H1 (cell line): ENCODE measurements at regions not wholly inside any gene's neighbourhood (a gene's known extent, or its start where the extent isn't known, plus 50 kb on each side); places are given as distances from the start of the nearest gene placed in this dataset.

Experiments
- CTCF ChIA-PET: fragments of 300-600 bp; sonication (Branson Sonifier 250); formaldehyde crosslinking; loops from one replicate; lab custom pipeline; 2021; ENCODE audit not compliant: partially characterized antibody; lab: Charles Lee
- POLR2A ChIA-PET: fragments of 300-600 bp; sonication (Branson Sonifier 250); formaldehyde crosslinking; loops from one replicate; lab custom pipeline; 2021; ENCODE audit warnings: inconsistent platforms; ENCODE audit not compliant: partially characterized antibody; lab: Charles Lee
- DNase-seq, 2 experiments: peaks; one replicate each; pipeline versions ENCODE4 v3.0.0 to v3.0.0-alpha.2; 2010 to 2022; ENCODE audit warnings: low spot score in 2 of 2, low read depth in 1 of 2, mixed read lengths in 1 of 2
- FAIRE-seq: peaks from 2 replicates; lab custom pipeline; 2011; peaks lifted over from hg19 to GRCh38; lab: Jason Lieb, UNC
- H2AFZ ChIP-seq: 2 replicates; pipeline ENCODE4 v1.8.1; 2012; ENCODE audit warnings: low read length, inconsistent platforms
- H2AK5ac ChIP-seq: 2 replicates; pipeline ENCODE4 v1.6.1; 2013; ENCODE audit warnings: low read depth, low read length
- H2BK120ac ChIP-seq: replicated peaks from 2 replicates; pipeline ENCODE3; 2013; ENCODE audit warnings: low read depth, low read length, inconsistent platforms
- H2BK12ac ChIP-seq: 2 replicates; pipeline ENCODE4 v1.6.1; 2013; ENCODE audit warnings: low read depth, low read length
- H2BK15ac ChIP-seq: 2 replicates; pipeline ENCODE4 v1.6.1; 2013; ENCODE audit warnings: low read length
- H2BK20ac ChIP-seq: 2 replicates; pipeline ENCODE4 v1.6.1; 2013; ENCODE audit warnings: low read length
- H2BK5ac ChIP-seq: 2 replicates; pipeline ENCODE4 v1.6.1; 2013; ENCODE audit warnings: low read depth, low read length
- H3K14ac ChIP-seq: 2 replicates; pipeline ENCODE4 v1.6.1; 2013; ENCODE audit warnings: inconsistent platforms; ENCODE audit not compliant: insufficient read length
- H3K18ac ChIP-seq: 2 replicates; pipeline ENCODE4 v1.6.1; 2013; ENCODE audit warnings: low read length; ENCODE audit errors: extremely low read depth
- H3K23ac ChIP-seq: 2 replicates; pipeline ENCODE4 v1.6.1; 2013; ENCODE audit warnings: inconsistent platforms; ENCODE audit not compliant: insufficient read length
- H3K23me2 ChIP-seq: 2 replicates; pipeline ENCODE4 v1.6.1; 2013; ENCODE audit warnings: low read depth, low read length
- H3K27ac ChIP-seq: 2 replicates; pipeline ENCODE4 v1.6.1; 2011; ENCODE audit warnings: low read depth, low read length, inconsistent platforms
- H3K27me3 ChIP-seq, 4 experiments: replicated peaks in 1 of 4; 1 replicate in 1 of 4; 2 replicates in 3 of 4; pipeline versions ENCODE4 v1.6.1 to v1.8.1; 2011 to 2013; ENCODE audit warnings: low read length in 3 of 4, mild to moderate bottlenecking in 3 of 4, inconsistent platforms in 2 of 4, mixed read lengths in 2 of 4, moderate library complexity in 1 of 4; ENCODE audit not compliant: control insufficient read depth in 3 of 4, insufficient read depth in 3 of 4; ENCODE audit errors: extremely low read depth in 1 of 4
- H3K36me3 ChIP-seq, 4 experiments: 2 replicates each; pipeline versions ENCODE4 v1.6.1 to v1.8.1; 2011 to 2013; ENCODE audit warnings: mild to moderate bottlenecking in 4 of 4, low read length in 3 of 4, moderate library complexity in 2 of 4, control low read depth in 1 of 4, inconsistent platforms in 1 of 4; ENCODE audit not compliant: insufficient read depth in 4 of 4, control insufficient read depth in 2 of 4
- H3K4ac ChIP-seq: replicated peaks from 2 replicates; pipeline ENCODE3; 2013; ENCODE audit warnings: low read length, low read depth, mixed read lengths, inconsistent platforms; ENCODE audit not compliant: insufficient read length
- H3K4me1 ChIP-seq, 4 experiments: replicated peaks in 1 of 4; 1 replicate in 1 of 4; 2 replicates in 3 of 4; pipeline versions ENCODE4 v1.6.1 to v1.8.1; 2011 to 2013; ENCODE audit warnings: low read length in 3 of 4, inconsistent platforms in 2 of 4, mixed read lengths in 1 of 4; ENCODE audit not compliant: insufficient read depth in 4 of 4, control insufficient read depth in 3 of 4
- H3K4me2 ChIP-seq, 2 experiments: 2 replicates each; pipeline versions ENCODE4 v1.6.1 to v1.8.1; 2011 to 2013; ENCODE audit warnings: low read depth in 2 of 2, low read length in 2 of 2, control low read depth in 1 of 2, inconsistent platforms in 1 of 2, mild to moderate bottlenecking in 1 of 2; ENCODE audit not compliant: insufficient read depth in 1 of 2
- H3K4me3 ChIP-seq, 4 experiments: fragments of 200-600, 300-600 bp in 1 of 4; sonication (generic), shearing (Covaris generic), sonication (Bioruptor Twin) in 1 of 4; 2 replicates each; pipeline versions ENCODE4 v1.5.1 to v1.8.1; 2011 to 2016; ENCODE audit warnings: low read length in 4 of 4, low read depth in 3 of 4, control low read depth in 2 of 4, inconsistent platforms in 2 of 4, mild to moderate bottlenecking in 2 of 4, mixed read lengths in 1 of 4, moderate library complexity in 1 of 4; ENCODE audit not compliant: insufficient read depth in 2 of 4; ENCODE audit errors: extremely low read depth in 1 of 4
- H3K56ac ChIP-seq: replicated peaks from 2 replicates; pipeline ENCODE3; 2013; ENCODE audit warnings: low read depth, mild to moderate bottlenecking, mixed read lengths, low read length, inconsistent platforms; ENCODE audit not compliant: insufficient read length
- H3K79me1 ChIP-seq: 2 replicates; pipeline ENCODE4 v1.6.1; 2013; ENCODE audit warnings: low read depth, low read length, control low read depth
- H3K79me2 ChIP-seq, 2 experiments: 2 replicates each; pipeline versions ENCODE4 v1.6.1 to v1.8.1; 2012 to 2013; ENCODE audit warnings: low read length in 2 of 2, mild to moderate bottlenecking in 2 of 2, inconsistent platforms in 1 of 2; ENCODE audit not compliant: insufficient read depth in 2 of 2, control insufficient read depth in 1 of 2
- H3K9ac ChIP-seq, 4 experiments: replicated peaks in 1 of 4; 1 replicate in 1 of 4; 2 replicates in 3 of 4; pipeline versions ENCODE4 v1.6.1 to v1.8.1; 2011 to 2013; ENCODE audit warnings: low read depth in 3 of 4, low read length in 3 of 4, control low read depth in 2 of 4, mild to moderate bottlenecking in 2 of 4, moderate library complexity in 2 of 4, inconsistent platforms in 1 of 4; ENCODE audit errors: extremely low read depth in 1 of 4
- H3K9me3 ChIP-seq, 2 experiments: 2 replicates each; pipeline versions ENCODE4 v1.6.1 to v1.8.1; 2012 to 2013; ENCODE audit warnings: mild to moderate bottlenecking in 2 of 2, moderate library complexity in 2 of 2, control low read depth in 1 of 2, inconsistent platforms in 1 of 2, low read depth in 1 of 2, low read length in 1 of 2, mixed read lengths in 1 of 2; ENCODE audit not compliant: insufficient read depth in 2 of 2
- H4K20me1 ChIP-seq, 2 experiments: replicated peaks in 1 of 2; 2 replicates each; pipeline versions ENCODE3 to v1.8.1; 2011 to 2013; ENCODE audit warnings: inconsistent platforms in 2 of 2, low read length in 2 of 2, mild to moderate bottlenecking in 1 of 2; ENCODE audit not compliant: insufficient read depth in 2 of 2, control insufficient read depth in 1 of 2
- H4K5ac ChIP-seq: 2 replicates; pipeline ENCODE4 v1.6.1; 2013; ENCODE audit warnings: low read length, low read depth, mixed read lengths, inconsistent platforms; ENCODE audit not compliant: insufficient read length
- H4K8ac ChIP-seq: 2 replicates; pipeline ENCODE4 v1.8.0; 2013; ENCODE audit warnings: mild to moderate bottlenecking, moderate library complexity, low read length, inconsistent platforms; ENCODE audit not compliant: insufficient read depth; ENCODE audit errors: extremely low read depth
- H4K91ac ChIP-seq: replicated peaks from 2 replicates; pipeline ENCODE3; 2013; ENCODE audit warnings: low read length, mixed read lengths, inconsistent platforms; ENCODE audit not compliant: insufficient read length
- HDAC2 ChIP-seq, 2 experiments: fragments of 300-600 bp in 1 of 2; sonication (generic) in 1 of 2; IDR thresholded peaks; 2 replicates each; pipeline ENCODE4 v1.6.1; 2011 to 2012; ENCODE audit warnings: low read depth in 2 of 2, low read length in 2 of 2, mild to moderate bottlenecking in 2 of 2, moderate library complexity in 2 of 2, borderline replicate concordance in 1 of 2, inconsistent platforms in 1 of 2
- HDAC6 ChIP-seq: IDR thresholded peaks from one replicate; pipeline ENCODE4 v1.7.1; 2012; ENCODE audit warnings: low read depth, mild to moderate bottlenecking, inconsistent platforms, low read length, moderate library complexity
- NRF1 ChIP-seq: IDR thresholded peaks from 2 replicates; pipeline ENCODE4 v1.6.1; 2011; ENCODE audit warnings: mild to moderate bottlenecking, low read depth, low read length, improper control_type of control experiment
- RAD21 ChIP-seq, 2 experiments: IDR thresholded peaks in 1 of 2; conservative IDR thresholded peaks in 1 of 2; 2 replicates each; pipeline ENCODE4 v1.6.1; 2011; ENCODE audit warnings: low read depth in 2 of 2, low read length in 2 of 2, improper control_type of control experiment in 1 of 2, inconsistent platforms in 1 of 2, mild to moderate bottlenecking in 1 of 2, moderate library complexity in 1 of 2
- RNF2 ChIP-seq: fragments of 200-900, 300-1000 bp; sonication (generic); IDR thresholded peaks from 2 replicates; pipeline ENCODE4 v1.7.1; 2016; ENCODE audit warnings: borderline replicate concordance, low read depth, mild to moderate bottlenecking, antibody characterized with exemption, low read length; ENCODE audit not compliant: poor library complexity, severe bottlenecking; ENCODE audit errors: missing control alignments
- SIX5 ChIP-seq: IDR thresholded peaks from 2 replicates; pipeline ENCODE4 v1.6.1; 2011; ENCODE audit warnings: mild to moderate bottlenecking, low read depth, low read length
- SP1 ChIP-seq: IDR thresholded peaks from 2 replicates; pipeline ENCODE4 v1.6.1; 2011; ENCODE audit warnings: low read depth, low read length
- SRF ChIP-seq: IDR thresholded peaks from 2 replicates; pipeline ENCODE4 v1.6.1; 2011; ENCODE audit warnings: mild to moderate bottlenecking, low read depth, low read length, moderate library complexity
- WGBS, 2 experiments: shearing (Covaris generic) in 1 of 2; methylation state at CpG; one replicate each; pipeline versions ENCODE4 v1.1.6 to v1.1.7; 2013 to 2015; ENCODE audit warnings: low lambda C conversion rate in 2 of 2, mixed read lengths in 2 of 2, inconsistent platforms in 1 of 2, low coverage in 1 of 2, missing lambda C conversion rate in 1 of 2; ENCODE audit not compliant: insufficient replicate concordance in 2 of 2, insufficient coverage in 1 of 2, insufficient read length in 1 of 2; ENCODE audit errors: extremely low coverage in 1 of 2, missing lambda C conversion rate in 1 of 2; 5-methylcytosine and 5-hydroxymethylcytosine counted together

DNA sequence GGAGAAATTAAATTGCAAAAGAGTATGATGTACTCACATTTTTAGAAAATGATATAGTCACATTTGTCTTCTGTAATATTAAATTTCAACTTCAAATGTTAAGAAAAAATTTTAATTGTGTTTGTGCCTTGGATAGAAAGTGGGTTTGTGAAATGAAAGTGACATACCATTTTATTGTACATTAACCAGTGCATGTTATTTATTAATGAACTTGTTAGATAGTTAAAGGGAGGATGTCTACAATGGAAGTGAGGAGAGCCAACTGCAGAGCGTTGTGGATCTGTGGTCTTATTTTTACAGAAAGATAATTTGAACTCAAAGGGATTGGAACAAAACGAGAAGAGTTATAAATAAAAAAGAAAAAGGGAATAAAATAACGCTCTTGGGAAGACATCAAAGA, 291.7 kb downstream of the ARL4A start:
- H2AK5ac ChIP-seq, result no peak overlapping the region
- H3K18ac ChIP-seq, result no peak overlapping the region
- no peak overlapping the region for H3K4ac ChIP-seq
- no peak overlapping the region for H3K56ac ChIP-seq
- no peak overlapping the region for H4K91ac ChIP-seq
- H2BK15ac ChIP-seq, result no peak overlapping the region
- no peak overlapping the region for H4K8ac ChIP-seq
- FAIRE-seq (no peak), DNase-seq (no peak)
- no peaks in the 10 kb centered on the region for H3K9me3 ChIP-seq
- CTCF ChIA-PET, result no interaction called here
- no peaks in the 10 kb centered on the region for H3K79me1 ChIP-seq
- H3K4me3 ChIP-seq, result no peak overlapping the region
- H2BK12ac ChIP-seq, result no peak overlapping the region
- no peaks in the 10 kb centered on the region for H3K79me2 ChIP-seq
- no peak overlapping the region for H2BK20ac ChIP-seq
- no peaks in the 10 kb centered on the region for H3K4me1 ChIP-seq
- no peak overlapping the region for H2BK5ac ChIP-seq
- TF ChIP-seq NRF1 (no peak), SIX5 (no peak), SRF (no peak), SP1 (no peak), RAD21 (IDR thresholded peaks at IDR 0.05 in 1 of 2, conservative IDR thresholded peaks at IDR 0.05 in 1 of 2; ENCODE audit: low read depth in 2 of 2, low read length in 2 of 2) (no peak), RNF2 (no peak), HDAC6 (no peak), HDAC2 (IDR thresholded peaks at IDR 0.05; ENCODE audit: borderline replicate concordance in 1 of 2, low read depth in 2 of 2, low read length in 2 of 2) (no peak)
- H4K20me1 ChIP-seq, result no peaks in the 10 kb centered on the region
- no peak overlapping the region for H3K14ac ChIP-seq
- POLR2A ChIA-PET, result no interaction called here
- H3K23ac ChIP-seq, result no peak overlapping the region
- no peak overlapping the region for H3K9ac ChIP-seq
- no peak overlapping the region for H2BK120ac ChIP-seq
- H3K36me3 ChIP-seq, result no peaks in the 10 kb centered on the region
- no peak overlapping the region for H3K4me2 ChIP-seq
- WGBS, 2 experiments, result 92% methylated on average over 3 of the region's 3 CpGs; no CpG with 5 or more reads in 1 of the 2 experiments
- H3K27ac ChIP-seq, result no peak overlapping the region
- no peaks in the 10 kb centered on the region for H3K23me2 ChIP-seq
- peaks cover 0 to 1% (median 0%) of the 10 kb centered on the region in 4 experiments; a peak in 1 of 7 replicates for H3K27me3 ChIP-seq
- H2AFZ ChIP-seq, result no peak overlapping the region
- H4K5ac ChIP-seq, result no peak overlapping the region
